ENCODE measurements at regions not wholly inside any gene's neighbourhood (a gene's known extent, or its start where the extent isn't known, plus 50 kb on each side); places are given as distances from the start of the nearest gene placed in this dataset.

DNA sequence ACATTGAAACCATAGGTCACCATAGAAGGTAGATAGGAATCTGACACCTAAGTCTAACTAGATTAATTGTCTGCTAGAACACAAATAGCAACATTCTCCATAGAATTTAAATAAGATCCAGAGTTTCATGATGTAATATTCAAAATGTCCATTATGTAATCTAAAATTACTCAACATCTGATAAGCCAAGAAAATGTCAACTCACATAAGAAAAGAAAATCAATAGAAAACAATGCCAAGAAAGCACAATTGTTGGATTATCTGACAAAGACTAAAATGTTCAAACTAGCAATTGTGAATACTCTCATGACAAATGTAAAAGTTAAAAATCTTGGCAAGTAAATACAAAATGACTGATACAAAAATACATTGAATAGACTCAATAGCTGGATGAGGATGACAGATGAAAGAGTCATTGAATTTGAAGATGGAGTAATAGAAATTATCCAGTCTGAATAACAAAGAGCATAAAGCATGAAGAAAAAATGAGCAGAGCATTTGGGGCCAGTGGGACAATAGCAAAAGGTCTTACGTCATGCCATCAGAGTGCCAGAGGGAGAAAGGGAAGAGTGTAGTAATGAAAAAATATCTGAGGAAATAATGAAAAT, 358.6 kb downstream of the METTL4 start:
- DNase-seq (ENCODE audit: low read depth): no peak
- H3K4me3 ChIP-seq (ENCODE audit: low read depth, low read length): no peak overlapping the region
- TF ChIP-seq MYC (IDR thresholded peaks at IDR 0.05; ENCODE audit: low read depth, low read length) (no peak), POLR2A (IDR thresholded peaks at IDR 0.05; ENCODE audit: extremely low read depth, insufficient read length) (no peak), CTCF (IDR thresholded peaks at IDR 0.05; ENCODE audit: low read depth, low read length) (no peak), MAX (IDR thresholded peaks at IDR 0.05; ENCODE audit: low read depth, low read length) (no peak)

DNA sequence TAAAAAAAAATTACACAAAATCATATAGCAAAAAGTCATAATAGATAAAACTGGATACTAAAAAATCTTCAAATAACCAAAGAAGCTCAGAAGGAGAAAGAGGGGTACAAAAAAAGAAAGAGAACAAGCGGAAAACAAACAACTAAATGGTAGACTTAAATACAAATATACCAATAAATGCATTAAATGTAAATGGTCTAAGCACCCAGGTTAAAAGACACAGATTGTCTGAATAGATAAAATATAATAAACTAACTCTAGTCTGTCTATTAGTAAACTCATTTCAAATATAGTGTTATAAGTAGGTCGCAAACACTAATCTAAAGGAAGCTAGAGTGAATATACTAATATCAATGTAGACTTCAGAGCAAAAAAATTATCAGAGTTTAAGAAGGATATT, 357.4 kb downstream of the METTL4 start:
- DNase-seq (ENCODE audit: low read depth): no peak
- no peak overlapping the region for H3K4me3 ChIP-seq (ENCODE audit: low read depth, low read length)
- no peak for TF ChIP-seq MYC (IDR thresholded peaks at IDR 0.05; ENCODE audit: low read depth, low read length)
- no peak for TF ChIP-seq CTCF (IDR thresholded peaks at IDR 0.05; ENCODE audit: low read depth, low read length)
- TF ChIP-seq POLR2A (IDR thresholded peaks at IDR 0.05; ENCODE audit: extremely low read depth, insufficient read length): no peak
- TF ChIP-seq MAX (IDR thresholded peaks at IDR 0.05; ENCODE audit: low read depth, low read length): no peak

DNA sequence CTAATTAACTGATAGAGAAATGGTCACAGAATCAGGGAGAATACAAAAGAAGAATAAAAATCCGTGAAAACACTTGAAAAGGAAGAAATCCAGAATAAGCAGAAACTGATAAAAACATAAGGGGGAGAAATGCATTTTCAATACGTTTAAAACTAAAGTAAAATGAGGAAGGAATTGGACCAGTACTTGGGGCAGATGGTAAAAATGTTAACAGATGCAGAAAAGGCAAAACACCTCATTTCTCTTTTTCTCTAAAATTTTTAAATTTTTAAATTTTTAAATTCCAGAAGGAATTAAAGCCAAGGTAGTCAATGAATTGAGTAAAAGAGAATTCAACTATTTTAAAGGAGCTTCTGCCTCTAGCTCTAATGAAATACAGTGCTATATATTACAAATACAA, 353.9 kb downstream of the METTL4 start:
- no peak overlapping the region for H3K4me3 ChIP-seq (ENCODE audit: low read depth, low read length)
- no peak for TF ChIP-seq CTCF (IDR thresholded peaks at IDR 0.05; ENCODE audit: low read depth, low read length)
- TF ChIP-seq MAX (IDR thresholded peaks at IDR 0.05; ENCODE audit: low read depth, low read length): no peak
- TF ChIP-seq POLR2A (IDR thresholded peaks at IDR 0.05; ENCODE audit: extremely low read depth, insufficient read length): no peak
- no peak for TF ChIP-seq MYC (IDR thresholded peaks at IDR 0.05; ENCODE audit: low read depth, low read length)
- DNase-seq (ENCODE audit: low read depth): no peak

GRCh38 chr18:2218101-2218500, 353.2 kb downstream of the METTL4 start:
- DNase-seq (ENCODE audit: low read depth): no peak
- no peak for TF ChIP-seq MAX (IDR thresholded peaks at IDR 0.05; ENCODE audit: low read depth, low read length)
- TF ChIP-seq POLR2A (IDR thresholded peaks at IDR 0.05; ENCODE audit: extremely low read depth, insufficient read length): no peak
- H3K4me3 ChIP-seq (ENCODE audit: low read depth, low read length): no peak overlapping the region

- no peak for DNase-seq (ENCODE audit: low read depth)
- no peak overlapping the region for H3K4me3 ChIP-seq (ENCODE audit: low read depth, low read length)
- TF ChIP-seq POLR2A (IDR thresholded peaks at IDR 0.05; ENCODE audit: extremely low read depth, insufficient read length) (no peak), MAX (IDR thresholded peaks at IDR 0.05; ENCODE audit: low read depth, low read length) (no peak), MYC (IDR thresholded peaks at IDR 0.05; ENCODE audit: low read depth, low read length) (no peak), CTCF (IDR thresholded peaks at IDR 0.05; ENCODE audit: low read depth, low read length) (no peak)
Observed at GRCh38 chr18:2219706-2220105, 351.6 kb downstream of the METTL4 start.

GRCh38 chr18:2222270-2223185, 348.8 kb downstream of the METTL4 start:
- no peak for TF ChIP-seq MYC (IDR thresholded peaks at IDR 0.05; ENCODE audit: low read depth, low read length)
- TF ChIP-seq CTCF (IDR thresholded peaks at IDR 0.05; ENCODE audit: low read depth, low read length): no peak
- TF ChIP-seq POLR2A (IDR thresholded peaks at IDR 0.05; ENCODE audit: extremely low read depth, insufficient read length): no peak
- no peak for TF ChIP-seq MAX (IDR thresholded peaks at IDR 0.05; ENCODE audit: low read depth, low read length)
- H3K4me3 ChIP-seq (ENCODE audit: low read depth, low read length): no peak overlapping the region
- no peak for DNase-seq (ENCODE audit: low read depth)
